SW 1271 (cell line): ENCODE measurements at regions not wholly inside any gene's neighbourhood (a gene's known extent, or its start where the extent isn't known, plus 50 kb on each side); places are given as distances from the start of the nearest gene placed in this dataset.
"Not testable (repeated sequence)": the region's sequence is repeated elsewhere in the genome, so short reads cannot be mapped to it uniquely, and the experiment has no call there.

Experiments used
- DNase-seq, 2 experiments: peaks; one replicate each; lab custom pipeline; 2025; lab: John Stamatoyannopoulos, UW

DNA sequence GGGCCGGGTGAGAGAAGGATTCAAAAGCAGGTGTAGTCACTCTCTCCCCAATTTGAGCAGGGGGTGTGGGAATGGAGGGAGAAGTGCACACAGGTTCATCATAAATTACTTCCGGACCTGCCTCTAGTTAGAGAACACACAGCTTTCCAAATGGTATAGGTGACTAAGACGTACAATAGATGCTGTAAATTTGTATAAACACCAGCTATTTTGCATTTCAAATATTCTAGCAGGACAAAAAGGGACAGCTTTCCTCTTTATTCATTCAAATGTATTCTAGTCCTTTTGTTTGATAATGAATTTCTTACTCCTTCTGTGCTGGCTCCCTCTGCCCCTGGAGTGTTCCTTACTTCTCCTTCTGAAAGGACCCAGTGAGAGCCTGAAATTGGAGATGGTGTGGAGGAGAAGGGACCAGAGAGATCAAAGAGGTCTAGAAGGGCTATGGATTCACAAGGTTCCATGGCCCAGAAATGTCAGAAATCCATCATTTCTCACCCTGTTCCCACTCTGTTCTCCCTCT lies 53.2 kb upstream of the SH3BP4 start:
- no peak for DNase-seq

DNA sequence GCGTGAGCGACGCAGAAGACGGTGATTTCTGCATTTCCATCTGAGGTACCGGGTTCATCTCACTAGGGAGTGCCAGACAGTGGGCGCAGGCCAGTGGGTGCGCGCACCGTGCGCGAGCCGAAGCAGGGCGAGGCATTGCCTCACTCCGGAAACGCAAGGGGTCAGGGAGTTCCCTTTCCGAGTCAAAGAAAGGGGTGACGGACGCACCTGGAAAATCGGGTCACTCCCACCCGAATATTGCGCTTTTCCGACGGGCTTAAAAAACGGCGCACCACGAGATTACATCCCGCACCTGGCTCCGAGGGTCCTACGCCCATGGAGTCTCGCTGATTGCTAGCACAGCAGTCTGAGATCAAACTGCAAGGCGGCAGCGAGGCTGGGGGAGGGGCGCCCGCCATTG lies 63.4 kb upstream of the SH3BP4 start:
- not testable (repeated sequence) for DNase-seq

DNA sequence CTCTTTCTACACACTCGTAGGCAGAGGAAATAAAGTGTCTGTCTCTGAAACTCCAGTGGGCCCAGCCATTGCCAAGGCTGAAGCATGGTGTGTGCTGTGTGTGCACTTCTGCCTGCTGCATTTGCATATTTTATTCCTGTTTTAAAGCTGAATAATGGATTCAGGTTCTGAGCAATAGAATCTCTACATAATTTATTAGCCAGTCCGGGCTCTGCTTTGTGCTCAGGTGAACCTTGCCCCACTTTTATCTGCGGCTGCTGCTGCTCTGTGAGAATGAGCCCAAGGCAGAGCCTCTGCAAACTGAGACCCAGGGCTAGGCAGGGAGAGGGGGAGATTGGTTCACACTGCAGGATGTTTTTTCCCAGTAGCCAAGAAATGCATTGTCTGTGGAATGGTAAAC lies 64.6 kb upstream of the SH3BP4 start:
- no peak for DNase-seq

DNA sequence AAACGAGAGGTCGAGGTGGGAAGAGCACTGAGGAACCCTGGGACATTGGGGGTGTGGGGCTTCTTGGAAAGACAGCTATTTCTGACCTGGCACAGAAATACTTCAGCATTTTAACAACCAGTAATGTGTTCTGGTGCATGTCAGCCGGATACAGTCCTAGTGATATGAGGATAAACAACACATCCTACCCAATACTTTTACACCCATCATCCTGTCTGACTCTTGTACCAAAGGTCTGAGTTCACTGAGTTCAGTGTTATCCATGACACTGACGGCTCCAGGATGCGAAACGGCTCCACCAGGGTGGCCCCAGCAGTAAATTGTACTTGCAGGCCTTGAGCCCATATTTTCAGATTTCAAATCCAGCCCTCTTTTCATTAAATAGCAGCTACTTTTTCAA lies 65.9 kb upstream of the SH3BP4 start:
- no peak for DNase-seq

DNA sequence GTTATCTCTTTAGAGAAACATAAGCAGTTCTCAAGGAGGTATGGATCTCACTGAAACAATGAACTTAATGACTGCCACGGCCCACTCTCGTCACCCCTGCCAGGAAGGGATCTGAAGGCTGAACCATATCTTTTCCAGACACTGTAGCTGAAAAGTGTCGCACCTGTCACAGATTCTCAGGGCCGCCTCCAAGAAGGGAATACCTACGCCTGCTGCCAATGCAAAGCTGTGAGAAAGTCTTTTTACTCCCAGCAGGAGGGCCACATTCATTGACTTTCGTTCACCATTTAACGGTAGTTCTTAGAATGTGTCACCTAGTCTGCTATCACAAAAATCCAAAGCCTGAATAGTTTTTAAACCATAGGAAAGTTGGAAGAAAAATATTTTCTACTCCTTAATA lies 66.7 kb upstream of the SH3BP4 start:
- DNase-seq = no peak

DNA sequence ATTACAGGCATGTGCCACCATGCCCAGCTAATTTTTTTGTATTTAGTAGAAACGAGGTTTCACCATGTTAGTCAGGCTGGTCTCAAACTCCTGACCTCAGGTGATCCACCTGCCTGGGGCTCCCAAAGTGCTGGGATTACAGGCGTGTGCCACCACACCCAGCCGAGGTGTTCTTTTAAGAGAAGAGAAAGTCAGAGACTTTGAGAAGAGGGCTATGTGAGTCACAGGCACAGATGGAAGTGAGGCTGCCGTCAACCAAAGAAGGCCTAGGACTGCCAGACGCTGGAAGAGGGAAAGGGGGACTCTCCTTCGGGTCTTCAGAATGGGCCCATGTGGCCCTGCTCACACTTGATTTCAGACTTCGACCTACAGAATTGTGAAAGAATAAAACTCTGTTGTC lies 67.2 kb upstream of the SH3BP4 start:
- no peak for DNase-seq

DNA sequence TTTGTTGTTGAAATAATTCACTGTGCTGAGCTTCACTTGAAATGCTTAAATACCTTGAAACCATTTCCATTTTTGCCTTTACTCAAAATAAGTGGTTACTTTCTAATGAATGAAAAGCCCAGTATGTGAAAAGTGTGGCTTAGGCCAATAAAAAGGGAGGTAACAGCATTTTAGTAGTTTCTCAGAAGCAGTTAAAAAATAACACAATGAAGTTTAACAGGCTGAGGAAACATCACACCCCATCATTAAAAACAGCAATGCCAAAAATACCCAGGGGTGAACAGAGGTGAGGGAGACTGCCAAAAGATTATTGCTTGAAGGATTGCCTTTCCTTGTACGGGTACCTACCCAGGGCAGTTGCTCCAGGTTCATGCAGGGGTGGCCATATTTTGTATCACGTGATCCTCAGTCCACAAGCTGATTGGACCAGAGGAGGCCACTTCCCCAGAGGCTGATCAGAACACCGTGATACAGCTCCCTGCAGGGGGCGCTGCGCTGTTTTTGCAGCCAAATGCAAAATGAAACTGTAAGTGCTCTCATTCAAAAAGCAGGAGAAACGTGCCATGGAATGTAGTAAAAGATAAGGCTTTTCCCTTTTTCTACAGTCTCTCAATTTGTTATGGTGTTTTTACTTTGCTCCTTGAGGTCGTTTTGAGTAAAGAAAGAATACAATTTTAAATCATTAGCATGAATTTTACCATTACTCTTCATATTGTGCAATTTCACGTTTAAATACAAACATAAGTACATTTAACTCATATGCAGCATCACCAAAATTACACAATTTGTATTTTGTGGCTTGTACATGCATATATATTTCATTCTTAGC lies 70.2 kb upstream of the SH3BP4 start:
- peak; percentile 4 to 25 for DNase-seq

DNA sequence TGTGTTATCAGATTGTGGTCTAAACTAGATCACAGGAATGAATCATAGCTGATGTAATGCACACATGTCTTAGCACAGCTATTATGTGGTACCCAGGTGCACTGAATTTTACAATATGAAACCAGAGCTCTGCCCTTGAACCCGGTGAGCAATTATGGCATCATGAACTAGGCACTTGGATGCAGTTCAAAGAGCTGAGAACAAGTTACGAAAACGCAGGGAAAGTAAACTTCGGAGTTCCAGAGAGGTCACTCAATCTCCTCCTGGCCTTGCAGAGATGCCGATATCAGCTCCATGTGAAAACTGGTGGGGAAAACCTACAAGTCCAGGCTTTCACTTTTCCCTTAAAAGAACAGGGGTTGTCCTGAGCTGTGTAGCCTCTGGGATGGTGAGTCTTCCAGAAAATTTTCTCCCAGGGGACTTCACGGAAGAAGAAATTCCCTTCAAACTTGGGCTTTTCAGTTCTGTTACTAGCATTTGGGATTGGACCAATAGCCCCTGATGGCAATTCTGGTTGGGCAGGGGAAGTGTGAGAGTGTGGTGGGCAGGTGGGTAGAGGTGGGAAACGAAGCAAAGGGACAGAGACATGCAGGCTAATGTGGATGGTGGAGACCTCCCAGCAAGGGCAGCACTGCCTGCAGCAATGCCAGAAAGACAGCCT lies 71.1 kb upstream of the SH3BP4 start:
- no peak for DNase-seq

DNA sequence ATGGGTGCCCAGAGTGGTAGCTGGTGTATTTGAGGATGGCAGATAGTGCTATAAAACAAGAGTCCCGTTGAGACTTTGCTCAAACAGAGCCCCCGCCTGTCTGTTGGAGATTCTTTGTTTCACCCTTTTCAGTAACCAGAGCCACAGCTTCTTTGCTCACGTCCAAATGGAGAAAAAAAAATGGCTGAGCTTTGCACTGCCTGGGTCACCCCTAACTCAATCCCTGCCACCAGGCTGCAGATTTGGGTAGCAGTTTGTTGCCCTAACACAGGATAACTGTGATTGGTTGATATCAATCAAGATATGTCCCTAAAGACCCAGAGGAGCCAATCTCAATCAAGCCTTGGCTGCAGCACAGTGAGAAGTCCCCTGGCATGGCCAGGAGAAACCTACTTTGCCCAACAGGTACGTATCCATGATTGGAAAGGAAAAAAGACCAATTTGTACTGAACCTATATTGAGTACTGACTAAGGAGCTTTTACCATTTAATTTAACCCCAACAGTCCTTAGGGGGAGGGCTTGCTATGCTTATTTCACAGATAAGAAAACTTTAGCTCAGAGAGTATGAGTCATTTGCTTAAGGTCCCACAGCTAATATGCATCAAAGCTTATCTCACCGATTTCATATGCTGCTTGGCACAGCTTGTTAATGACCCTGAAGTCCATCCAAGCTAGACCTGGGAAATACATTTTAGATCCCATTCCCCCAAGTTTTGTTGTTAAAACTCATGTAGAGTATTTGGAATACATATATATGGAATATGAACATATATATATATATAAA lies 72.0 kb upstream of the SH3BP4 start:
- DNase-seq = peak in 1 of 2 experiments; percentile 4

DNA sequence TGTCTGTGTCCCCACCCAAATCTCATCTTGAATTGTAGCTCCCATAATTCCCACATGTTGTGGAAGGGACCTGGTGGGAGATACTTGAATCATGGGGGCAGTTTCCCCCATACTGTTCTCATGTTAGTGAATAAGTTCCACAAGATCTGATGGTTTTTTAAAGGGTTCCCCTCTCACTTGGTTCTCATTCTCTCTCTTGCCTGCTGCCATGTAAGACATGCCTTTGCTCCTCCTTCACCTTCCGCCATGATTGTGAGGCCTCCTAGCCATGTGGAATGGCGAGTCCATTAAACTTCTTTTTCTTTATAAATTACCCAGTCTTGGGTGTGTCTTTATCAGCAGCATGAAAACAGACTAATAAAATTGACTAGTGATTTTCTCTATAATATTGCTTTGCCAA lies 75.2 kb upstream of the SH3BP4 start:
- not testable (repeated sequence) for DNase-seq

DNA sequence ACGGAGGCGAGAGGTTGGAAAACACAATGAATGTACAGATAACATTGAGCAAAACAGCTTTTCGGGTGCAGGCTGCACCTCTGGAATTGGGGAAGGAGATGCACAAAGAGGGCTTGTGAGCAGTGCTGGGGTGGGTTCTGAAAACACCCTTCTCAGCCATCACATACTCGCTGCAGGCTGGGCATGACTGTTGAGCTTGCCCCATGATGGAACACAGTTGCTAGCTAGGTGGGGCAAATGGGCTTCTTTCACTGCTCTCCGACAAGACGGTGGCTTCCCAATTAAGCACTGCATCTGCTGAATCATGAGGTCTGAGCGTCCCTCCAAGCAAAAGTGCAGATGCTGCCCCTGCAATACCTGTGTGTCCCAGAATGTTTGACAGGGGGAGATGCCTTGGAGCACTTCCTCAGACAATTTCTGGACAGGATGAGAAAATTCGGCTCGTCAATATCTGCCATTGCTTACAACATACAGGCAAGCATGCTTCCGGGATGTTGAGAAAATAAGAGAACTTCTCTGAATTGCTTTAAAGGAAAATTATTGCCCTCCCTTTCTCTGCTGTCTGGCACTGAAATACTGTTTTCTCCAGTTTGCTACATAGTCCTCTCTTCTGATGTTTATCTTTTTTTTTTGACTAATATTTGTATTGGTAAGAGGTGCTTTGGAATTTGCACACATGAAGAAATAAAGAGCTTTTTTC lies 77.3 kb upstream of the SH3BP4 start:
- DNase-seq = no peak

DNA sequence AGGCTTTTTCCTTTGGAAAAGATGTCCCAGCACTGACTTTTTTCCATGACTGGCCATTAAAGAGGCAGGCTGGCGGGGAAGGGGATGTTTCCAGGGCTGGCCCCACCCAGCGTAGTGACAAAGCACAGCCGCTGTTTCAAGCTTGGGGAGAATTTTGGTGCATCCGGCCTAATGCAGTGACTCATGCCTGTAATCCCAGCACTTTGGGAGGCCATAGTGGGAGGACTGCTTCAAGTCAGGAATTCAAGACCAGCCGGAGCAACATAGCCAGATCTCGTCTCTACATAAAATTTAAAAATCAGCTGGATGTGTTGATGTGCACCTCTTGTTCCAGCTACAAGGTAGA lies 78.0 kb upstream of the SH3BP4 start:
- no peak for DNase-seq

DNA sequence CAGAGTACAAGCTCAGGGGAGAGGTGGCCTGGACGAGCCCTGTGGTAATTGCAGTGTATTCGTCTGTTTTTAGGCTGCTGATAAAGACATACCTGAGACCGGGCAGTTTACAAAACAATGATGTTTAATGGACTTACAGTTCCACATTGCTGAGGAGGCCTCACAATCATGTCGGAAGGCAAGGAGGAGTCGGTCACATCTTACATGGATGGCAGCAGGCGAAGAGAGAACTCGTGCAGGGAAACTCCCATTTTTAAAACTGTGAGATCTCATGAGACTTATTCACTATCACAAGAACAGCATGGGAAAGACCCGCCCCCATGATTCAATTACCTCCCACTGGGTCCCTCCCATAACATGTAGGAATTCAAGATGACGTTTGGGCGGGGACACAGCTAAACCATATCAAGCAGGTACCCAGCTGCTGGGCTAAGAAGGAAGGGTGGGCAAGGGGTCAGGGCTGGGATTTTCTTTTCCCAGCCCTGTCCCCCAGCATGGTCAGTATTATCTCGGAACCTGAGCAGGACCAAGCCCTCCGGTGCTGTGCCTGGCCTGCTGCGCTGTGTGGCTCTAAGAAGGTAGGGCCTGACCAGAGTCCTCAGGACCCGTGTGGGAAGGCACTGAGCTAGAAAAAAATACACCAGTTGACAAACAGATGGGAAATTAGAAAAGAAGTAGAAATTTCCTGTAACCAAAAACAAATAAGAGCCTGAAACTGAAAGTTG lies 78.6 kb upstream of the SH3BP4 start:
- DNase-seq = no peak

DNA sequence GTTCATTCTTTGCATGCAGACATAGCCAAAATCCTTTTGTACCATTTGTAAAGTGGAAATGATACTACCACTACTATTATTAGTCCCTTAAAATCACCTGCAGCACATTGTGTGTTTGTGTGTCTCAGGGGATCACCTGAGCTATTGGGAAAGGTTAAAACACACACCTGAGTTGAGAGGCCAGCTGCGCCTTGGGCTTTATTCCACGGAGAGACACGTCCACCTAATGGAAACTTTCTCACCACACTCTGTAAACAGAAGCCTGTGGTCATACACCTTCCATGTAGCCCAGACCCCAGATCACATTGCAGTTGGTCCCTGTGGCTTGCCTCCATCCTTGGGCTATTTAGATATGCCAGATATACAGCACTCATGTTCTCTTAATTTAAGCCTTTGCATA lies 81.8 kb upstream of the SH3BP4 start:
- no peak for DNase-seq

DNA sequence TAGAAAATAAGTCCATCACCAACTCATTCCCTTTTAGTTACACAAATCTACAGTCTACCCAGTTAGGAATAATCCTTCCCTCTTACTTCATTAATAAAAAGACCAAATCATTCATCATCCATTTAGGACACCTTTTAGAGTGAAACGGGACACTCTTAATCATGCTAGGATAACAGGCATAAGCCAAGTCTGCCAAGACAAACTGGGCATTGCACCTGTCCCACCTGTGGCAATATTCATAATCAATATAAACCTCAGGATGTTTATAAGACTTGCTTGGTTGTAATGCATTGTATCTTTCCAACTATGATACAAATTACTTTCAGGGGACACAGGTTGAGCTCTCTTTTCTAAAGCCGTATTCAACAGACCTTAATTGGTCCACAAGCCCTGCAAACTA lies 82.7 kb upstream of the SH3BP4 start:
- no peak for DNase-seq

DNA sequence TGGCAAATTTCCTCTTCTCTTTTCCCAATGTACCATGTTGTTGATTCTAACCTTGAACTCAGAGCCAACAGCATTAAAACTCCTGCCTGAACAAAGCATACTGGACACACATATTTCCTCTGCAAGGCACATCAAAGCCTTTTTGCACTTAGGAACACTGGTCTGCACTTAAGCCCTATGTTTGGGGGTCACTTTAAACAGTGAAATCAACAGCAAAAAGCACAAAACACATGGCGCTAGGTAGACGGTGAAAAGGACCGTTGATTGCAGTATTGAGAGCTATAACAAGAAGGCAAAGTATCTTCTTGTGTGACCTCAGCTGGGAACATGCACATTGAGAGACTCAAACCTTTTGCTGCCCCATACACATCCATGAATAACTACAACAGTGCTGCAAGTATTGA lies 83.9 kb upstream of the SH3BP4 start:
- DNase-seq = no peak

DNA sequence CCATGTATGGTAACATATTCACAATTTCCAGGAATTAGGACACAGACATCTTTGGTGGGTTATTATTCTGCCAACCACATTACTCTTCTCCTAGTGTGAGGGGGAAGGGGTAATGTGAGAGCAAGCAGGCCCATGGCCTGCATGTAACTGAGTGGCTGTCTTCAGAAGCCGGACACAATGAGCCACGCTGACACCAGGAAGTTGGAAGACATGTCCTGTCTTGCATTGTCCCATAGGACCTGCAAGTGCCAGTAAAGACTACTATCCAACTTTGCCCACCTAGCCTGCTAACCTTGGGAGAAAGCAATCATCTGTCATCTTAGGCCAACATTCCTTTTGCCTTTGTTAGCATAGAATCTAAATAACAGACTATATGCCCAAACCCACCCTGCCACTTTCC lies 86.2 kb upstream of the SH3BP4 start:
- DNase-seq = no peak

DNA sequence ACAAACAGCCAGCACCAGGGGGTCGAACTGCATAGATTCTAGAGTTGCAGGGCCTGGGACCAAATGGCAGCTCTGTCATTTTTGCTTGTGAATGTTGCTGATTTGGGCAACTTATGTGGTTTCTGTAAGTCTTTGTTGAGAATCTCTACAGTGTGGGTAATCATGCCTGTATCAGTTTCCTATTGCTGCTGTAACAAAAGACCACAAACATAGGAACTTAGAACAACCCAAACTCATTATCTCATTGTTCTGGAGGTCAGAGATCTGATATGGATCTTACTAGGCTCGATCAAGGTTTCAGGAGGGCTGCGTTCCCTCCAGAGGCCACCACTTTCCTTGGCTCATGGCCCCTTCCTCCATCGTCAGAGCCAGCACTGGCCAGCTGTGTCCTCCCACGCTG lies 86.8 kb upstream of the SH3BP4 start:
- DNase-seq = no peak

DNA sequence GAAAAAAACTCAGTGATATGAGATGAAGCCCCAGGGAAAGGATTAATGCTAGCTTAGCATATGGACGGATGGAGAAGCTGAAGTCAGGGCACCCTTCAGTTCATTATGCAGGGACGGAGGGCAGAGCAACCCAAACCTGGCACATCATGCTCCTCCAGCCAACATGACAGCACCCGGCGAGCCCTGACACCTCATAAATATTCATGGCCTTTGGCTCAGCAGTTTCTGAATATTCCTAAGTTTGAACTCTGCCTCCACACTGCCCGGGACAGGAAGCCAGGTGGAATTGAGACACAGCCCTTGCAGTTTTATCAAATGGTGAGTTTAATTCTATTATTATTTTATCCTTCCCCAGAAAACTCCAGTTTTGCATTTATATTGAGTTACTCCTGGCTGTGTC lies 87.3 kb upstream of the SH3BP4 start:
- DNase-seq = no peak

DNA sequence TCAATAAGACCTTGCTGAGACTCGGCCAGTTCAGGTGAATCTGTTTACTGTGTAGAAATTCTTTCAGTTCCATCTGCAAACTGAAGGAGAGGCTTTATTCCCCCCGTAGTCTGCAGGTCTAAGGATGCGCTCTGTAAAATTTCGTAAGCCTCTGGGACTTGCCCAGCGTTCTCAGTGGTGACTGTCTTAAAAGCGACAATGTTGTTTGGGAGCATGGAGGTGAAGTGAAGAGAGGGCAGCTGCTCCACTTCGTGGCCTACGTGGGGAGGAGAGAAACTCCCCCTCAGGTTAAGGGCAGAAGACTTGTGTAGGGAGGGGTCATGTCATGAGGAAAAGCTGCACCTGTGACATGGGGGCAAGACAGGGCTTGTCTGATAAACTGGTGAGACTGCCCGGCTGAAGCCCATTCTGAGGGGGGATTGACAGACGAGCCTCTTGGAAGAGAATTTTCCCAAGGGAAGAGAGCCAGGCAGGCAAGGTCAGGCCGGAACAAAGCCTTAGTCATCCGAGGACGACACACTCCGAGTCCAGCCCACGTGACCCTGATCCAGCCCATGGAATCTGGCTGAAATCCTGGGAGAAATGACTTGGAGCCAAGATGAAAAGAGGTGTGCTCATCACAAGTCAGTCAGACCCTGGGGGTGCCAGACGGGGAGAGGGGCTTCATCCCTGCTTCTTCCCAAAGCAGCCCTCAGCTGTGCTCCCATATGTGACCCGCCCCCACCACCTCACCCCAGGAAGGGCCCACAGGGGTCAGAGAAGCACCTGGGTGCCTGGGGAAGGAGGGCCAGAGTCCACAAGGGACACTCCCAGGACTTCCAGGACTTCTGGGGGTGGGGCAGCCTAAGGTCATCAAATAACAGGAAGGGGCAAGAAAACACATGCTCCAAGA lies 88.5 kb upstream of the SH3BP4 start:
- no peak for DNase-seq
